NCI-H82 treated with DMSO at 0.1 percent for 48 hours (cell line): ENCODE measurements at regions not wholly inside any gene's neighbourhood (a gene's known extent, or its start where the extent isn't known, plus 50 kb on each side); places are given as distances from the start of the nearest gene placed in this dataset.
A peak's percentile ranks its signal among the peaks of the same experiment; 100 is the strongest.
"Not testable (repeated sequence)": the region's sequence is repeated elsewhere in the genome, so short reads cannot be mapped to it uniquely, and the experiment has no call there.

Source experiments
- DNase-seq: peaks from one replicate; lab custom pipeline; 2025; ENCODE audit not compliant: unreplicated experiment; lab: John Stamatoyannopoulos, UW

GRCh38 chr16:58814348-58814801 lies 80.3 kb upstream of the GOT2 start:
- peak; percentile 27 for DNase-seq

DNA sequence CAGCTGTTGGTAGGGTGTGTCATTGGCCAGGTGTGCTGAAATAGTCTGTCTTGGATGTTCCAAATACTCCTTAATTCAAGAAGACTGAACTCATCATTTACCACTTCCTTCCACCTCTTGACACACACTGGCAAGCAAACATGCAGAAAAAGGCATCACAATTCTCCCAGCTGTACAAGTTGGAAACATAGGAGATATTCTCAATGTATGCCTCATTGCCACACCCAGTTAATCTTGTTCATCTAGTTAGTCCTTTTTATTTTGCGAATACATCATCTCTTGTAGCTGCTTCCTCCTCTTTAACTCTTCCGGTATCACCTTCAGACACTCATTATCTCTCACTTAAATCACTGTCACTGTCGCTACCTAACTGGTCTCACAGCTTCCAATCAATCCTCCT lies 75.1 kb upstream of the GOT2 start:
- peak; percentile 26 for DNase-seq

- DNase-seq: no peak
Measured at GRCh38 chr16:58807276-58807675, 73.2 kb upstream of the GOT2 start.

GRCh38 chr16:58801838-58802237 lies 67.7 kb upstream of the GOT2 start:
- no peak for DNase-seq

- DNase-seq: no peak
Measured at GRCh38 chr16:58797137-58797801, 63.2 kb upstream of the GOT2 start.

DNA sequence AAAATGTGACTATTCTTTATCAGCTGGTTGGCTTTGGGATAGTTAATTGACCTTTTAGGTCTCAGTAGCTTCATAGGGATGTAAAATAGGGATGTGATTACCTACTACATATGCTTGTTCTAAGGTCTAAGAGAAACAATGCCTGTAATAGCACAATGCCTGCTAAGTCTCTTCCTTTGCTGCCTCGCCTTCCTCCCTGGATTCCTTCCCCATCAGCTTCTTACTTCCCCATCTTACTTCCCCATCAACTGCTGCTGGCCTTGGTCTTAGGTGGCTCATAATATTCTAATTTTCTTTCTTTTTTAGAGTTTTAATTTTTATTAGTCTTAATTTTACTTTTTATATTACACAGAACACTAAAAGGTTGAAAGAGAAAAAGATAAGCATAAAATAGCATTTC lies 59.2 kb upstream of the GOT2 start:
- no peak for DNase-seq

GRCh38 chr16:58792188-58792587 lies 58.1 kb upstream of the GOT2 start:
- DNase-seq: no peak

- not testable (repeated sequence) for DNase-seq
Measured at GRCh38 chr16:58790816-58791557, 56.9 kb upstream of the GOT2 start.

- DNase-seq: no peak
Measured at GRCh38 chr16:58789351-58789750, 55.2 kb upstream of the GOT2 start.
